ELR (cell line): ENCODE measurements at regions not wholly inside any gene's neighbourhood (a gene's known extent, or its start where the extent isn't known, plus 50 kb on each side); places are given as distances from the start of the nearest gene placed in this dataset.
A peak's percentile ranks its signal among the peaks of the same experiment; 100 is the strongest.

ENCODE experiments used
- DNase-seq: peaks from one replicate; pipeline ENCODE4 v3.0.0-alpha.2; 2015; ENCODE audit warnings: low read depth

DNA sequence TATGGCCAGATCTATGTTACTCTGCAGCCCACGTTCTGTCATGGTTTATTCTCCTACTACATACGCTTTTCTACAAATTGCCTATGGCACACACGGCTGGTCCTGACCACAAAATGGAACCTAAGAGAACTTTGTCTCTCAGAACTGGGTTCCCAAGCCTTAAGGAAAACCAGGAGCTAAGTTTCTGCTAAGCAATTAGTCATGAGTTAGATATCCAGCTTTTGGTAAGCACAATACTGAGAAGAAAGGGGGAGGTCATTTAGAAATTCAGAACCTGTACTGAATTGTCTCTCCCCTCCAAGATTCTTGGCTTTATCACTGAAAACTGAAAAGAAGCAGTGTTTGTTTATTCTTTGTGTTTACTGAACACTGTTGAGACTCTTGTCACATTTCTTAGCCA lies 283.5 kb upstream of the TANK start:
- DNase-seq = peak; percentile 11

DNA sequence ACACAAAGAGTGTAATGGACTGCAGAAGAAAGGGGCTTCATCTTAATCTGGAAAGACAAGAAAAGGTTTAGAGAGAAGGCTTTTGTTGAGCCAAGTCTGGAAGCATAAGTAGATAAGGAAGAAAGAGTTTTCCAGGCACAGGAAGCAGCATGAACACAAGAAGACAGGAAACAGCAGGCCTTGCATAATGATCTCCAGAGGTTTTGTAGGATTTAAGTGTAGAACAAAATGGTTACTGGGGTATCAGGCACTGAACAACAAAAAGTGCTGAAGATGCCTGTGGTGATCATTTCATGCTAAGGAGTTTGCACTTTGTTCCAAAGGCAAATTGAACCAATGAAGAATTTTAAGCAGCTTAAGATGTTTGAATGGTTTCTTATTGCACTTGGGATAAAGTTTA lies 281.6 kb upstream of the TANK start:
- no peak for DNase-seq

- no peak for DNase-seq
Observed at GRCh38 chr2:160882906-160883305, 277.3 kb upstream of the TANK start.

- no peak for DNase-seq
Observed at GRCh38 chr2:160884056-160884455, 276.2 kb upstream of the TANK start.

- no peak for DNase-seq
Observed at GRCh38 chr2:160889439-160890170, 270.6 kb upstream of the TANK start.

DNA sequence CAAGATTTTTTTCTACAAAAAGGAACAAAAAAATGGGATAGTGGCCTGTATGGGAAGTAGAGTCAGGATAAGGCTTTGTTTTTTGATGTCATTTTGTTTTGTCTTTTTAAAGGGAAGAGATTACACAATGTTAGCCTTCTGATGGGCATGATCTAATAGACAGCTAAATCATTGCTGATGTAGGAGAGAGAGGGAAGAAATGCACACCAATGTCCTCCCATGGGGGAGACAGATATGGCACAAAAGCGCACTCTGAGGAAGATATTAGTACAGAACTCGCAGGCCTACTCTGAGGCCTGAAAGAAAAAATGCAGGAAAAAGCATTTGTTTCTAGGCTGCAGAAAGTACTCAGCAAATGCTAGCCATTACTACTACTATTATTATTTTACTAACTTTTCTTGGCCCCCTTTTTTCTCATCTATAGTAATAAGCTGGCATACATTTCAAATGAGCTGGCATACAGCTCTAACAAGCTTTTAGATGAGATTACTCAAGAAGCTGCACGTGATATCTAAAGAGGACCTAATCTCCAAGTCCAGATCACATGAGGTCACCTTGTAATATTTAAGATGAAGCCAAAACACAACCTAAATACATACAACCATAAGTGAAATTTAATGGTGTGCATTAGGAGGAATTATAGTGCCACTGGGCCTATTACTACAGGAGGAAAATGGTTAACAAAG lies 269.4 kb upstream of the TANK start:
- DNase-seq = no peak

- no peak for DNase-seq
Observed at GRCh38 chr2:160891353-160891740, 268.9 kb upstream of the TANK start.

- no peak for DNase-seq
Observed at GRCh38 chr2:160892204-160892603, 268.0 kb upstream of the TANK start.

- no peak for DNase-seq
Observed at GRCh38 chr2:160893581-160893980, 266.6 kb upstream of the TANK start.

DNA sequence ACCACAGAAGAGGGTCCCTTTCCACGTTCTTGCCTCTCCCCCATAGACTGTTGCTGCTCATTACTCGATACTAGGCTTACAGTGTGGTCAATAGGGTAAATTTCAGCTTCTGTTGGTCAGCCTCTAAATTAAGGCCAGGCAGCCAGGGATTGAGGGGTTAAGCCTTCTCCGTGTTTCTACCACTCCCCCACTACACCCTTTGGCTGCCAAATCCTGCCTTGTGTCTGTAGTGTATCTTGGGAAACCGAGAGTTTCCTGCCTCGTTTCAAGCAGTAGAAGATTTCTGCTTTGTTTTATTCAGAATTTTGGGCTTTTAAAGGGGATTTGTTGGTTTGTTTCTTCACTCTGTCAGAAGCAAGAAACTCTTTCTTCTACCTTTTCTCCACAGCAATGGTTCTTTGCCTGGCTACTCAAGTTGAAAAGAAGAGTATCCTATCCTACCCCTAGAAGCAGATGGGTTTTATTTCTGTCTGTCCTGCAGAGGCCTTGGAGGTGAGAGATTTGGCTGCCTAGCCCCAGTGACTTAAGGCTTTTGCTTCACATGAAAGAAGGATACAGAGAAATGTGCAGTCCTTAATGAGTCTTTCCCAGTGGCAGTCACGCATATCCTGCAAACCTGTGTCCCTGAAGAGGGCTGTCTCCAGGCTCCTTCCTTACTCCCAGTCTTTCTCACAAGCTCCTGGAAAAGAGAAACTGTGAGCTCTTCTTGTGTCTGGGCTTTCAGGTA lies 261.5 kb upstream of the TANK start:
- DNase-seq = no peak

- DNase-seq = no peak
Observed at GRCh38 chr2:160901613-160902012, 258.6 kb upstream of the TANK start.

GRCh38 chr2:160905862-160906261 lies 254.4 kb upstream of the TANK start:
- DNase-seq = no peak

GRCh38 chr2:160906878-160907277 lies 253.3 kb upstream of the TANK start:
- DNase-seq = no peak

GRCh38 chr2:160907738-160908137 lies 252.5 kb upstream of the TANK start:
- DNase-seq = no peak

- no peak for DNase-seq
Observed at GRCh38 chr2:160908157-160908556, 252.1 kb upstream of the TANK start.

GRCh38 chr2:160909781-160910242 lies 250.4 kb upstream of the TANK start:
- no peak for DNase-seq

GRCh38 chr2:160910681-160911080 lies 249.5 kb upstream of the TANK start:
- DNase-seq = peak; percentile 13

GRCh38 chr2:160911258-160911657 lies 249.0 kb upstream of the TANK start:
- no peak for DNase-seq

GRCh38 chr2:160912276-160912675 lies 248.0 kb upstream of the TANK start:
- no peak for DNase-seq

DNA sequence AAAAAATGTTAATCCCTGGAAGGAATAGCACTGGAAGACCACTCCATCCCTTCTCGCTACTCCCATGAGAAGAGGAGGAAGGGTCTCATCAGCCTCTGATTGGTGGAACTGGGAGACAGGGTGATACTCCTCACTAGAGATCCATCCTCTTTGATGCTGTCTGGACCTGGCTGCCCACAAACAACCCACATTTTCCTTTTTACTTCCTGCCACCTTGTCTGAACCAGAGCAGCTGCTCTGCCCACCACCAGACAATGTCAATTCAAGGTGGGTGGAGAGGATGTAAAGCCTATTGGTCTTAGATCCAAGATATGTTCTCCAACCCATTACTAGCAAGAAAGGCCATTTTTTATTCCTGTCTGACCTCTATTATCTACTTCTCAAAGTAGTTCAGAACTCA lies 246.9 kb upstream of the TANK start:
- no peak for DNase-seq

DNA sequence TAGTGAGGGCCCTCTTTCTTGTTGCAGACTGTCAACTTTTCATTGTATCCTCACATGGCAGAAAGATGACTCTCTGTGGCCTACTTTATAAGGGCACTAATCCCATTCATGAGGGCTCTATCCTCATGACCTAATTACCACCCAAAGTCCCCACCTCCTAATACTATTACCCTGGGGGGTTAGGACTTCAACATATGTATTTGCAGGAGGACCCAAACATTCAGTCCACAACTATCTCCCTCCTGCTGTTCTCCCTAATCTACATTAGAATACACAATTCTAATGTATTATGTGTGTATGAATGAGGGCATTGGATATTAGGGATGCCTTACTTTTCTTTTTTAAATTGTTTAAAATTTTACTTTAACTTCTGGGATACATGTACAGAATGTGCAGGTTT lies 246.0 kb upstream of the TANK start:
- no peak for DNase-seq

DNA sequence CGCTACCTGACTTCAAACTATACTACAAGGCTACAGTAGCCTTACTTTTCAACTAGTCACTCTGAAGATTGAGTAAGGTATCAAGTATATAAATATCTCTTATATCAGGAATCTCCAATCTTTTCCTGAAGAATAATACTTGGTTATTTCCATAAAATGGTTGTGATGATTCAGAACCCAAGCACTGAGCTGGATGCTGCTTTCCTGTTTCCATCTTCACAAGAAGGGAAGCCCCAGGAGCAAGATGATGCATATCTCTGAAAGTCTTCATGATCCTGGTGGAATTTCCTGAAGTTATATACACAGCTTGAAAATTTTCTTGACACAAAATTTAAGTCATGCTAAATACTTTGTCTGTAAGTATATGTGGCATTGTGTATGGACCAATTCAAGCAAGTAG lies 243.9 kb upstream of the TANK start:
- peak; percentile 59 for DNase-seq

GRCh38 chr2:160917850-160918249 lies 242.4 kb upstream of the TANK start:
- no peak for DNase-seq
